HepG2 (cell line): ENCODE measurements at regions not wholly inside any gene's neighbourhood (a gene's known extent, or its start where the extent isn't known, plus 50 kb on each side); places are given as distances from the start of the nearest gene placed in this dataset.
A peak's percentile ranks its signal among the peaks of the same experiment; 100 is the strongest.

Experiments
- ATAC-seq: fragments of 200-7000 bp; cut with Tn5 transposase; 3 replicates; pipeline ENCODE4 v1.9.1; 2020; ENCODE audit warnings: mild to moderate bottlenecking, moderate library complexity
- BruUV-seq: library from RNA; stranded (reverse); fragments of 400-500 nt; replicated peaks from 2 replicates; lab custom pipeline; 2021; lab: Mats Ljungman, UMichigan
- CTCF ChIA-PET: fragments of 300-600 bp; formaldehyde crosslinking; extraction: SDS; loops from one replicate; lab custom pipeline; 2021; ENCODE audit warnings: low total read pairs, inconsistent platforms, low intra/inter-chr PET ratio; lab: Yijun Ruan, JAX
- POLR2A ChIA-PET: fragments of 350-600 bp; sonication (Branson Sonifier 250); formaldehyde crosslinking; loops from one replicate; lab custom pipeline; 2020; ENCODE audit warnings: antibody characterized with exemption, inconsistent platforms; lab: Yijun Ruan, JAX
- DNase-seq: peaks from one replicate; pipeline ENCODE4 v3.0.0-alpha.2; 2015; ENCODE audit warnings: low spot score
- FAIRE-seq: peaks from 3 replicates; lab custom pipeline; 2011; peaks lifted over from hg19 to GRCh38; lab: Jason Lieb, UNC
- H2AFZ ChIP-seq: one replicate; pipeline ENCODE4 v1.6.1; 2011; ENCODE audit warnings: low read length, inconsistent platforms
- H3K27ac ChIP-seq: fragments of 300-600 bp; 3 replicates; pipeline ENCODE4 v1.8.0; 2011; ENCODE audit warnings: mixed run types, mild to moderate bottlenecking, mixed read lengths, low read length, inconsistent platforms; ENCODE audit not compliant: insufficient read depth; ENCODE audit errors: extremely low read length
- H3K27me3 ChIP-seq, 2 experiments: fragments of 200-600 bp in 1 of 2; 2 replicates in 1 of 2; 3 replicates in 1 of 2; pipeline versions ENCODE4 v1.6.0 to v1.8.0; 2011; ENCODE audit warnings: low read length in 2 of 2, mild to moderate bottlenecking in 2 of 2, moderate library complexity in 2 of 2, inconsistent platforms in 1 of 2; ENCODE audit not compliant: insufficient read depth in 2 of 2, control insufficient read depth in 1 of 2
- H3K36me3 ChIP-seq, 2 experiments: fragments of 200-600 bp in 1 of 2; replicated peaks in 1 of 2; 2 replicates in 1 of 2; 3 replicates in 1 of 2; pipeline versions ENCODE4 v1.5.1 to v1.8.0; 2011; ENCODE audit warnings: low read length in 2 of 2, inconsistent platforms in 1 of 2; ENCODE audit not compliant: insufficient read depth in 2 of 2, control insufficient read depth in 1 of 2
- H3K4me1 ChIP-seq: 2 replicates; pipeline ENCODE4 v1.5.1; 2012; ENCODE audit warnings: low read length, inconsistent platforms; ENCODE audit not compliant: insufficient read depth
- H3K4me2 ChIP-seq: 2 replicates; pipeline ENCODE4 v1.6.0; 2011; ENCODE audit warnings: low read depth, low read length, inconsistent platforms
- H3K4me3 ChIP-seq, 3 experiments: fragments of 200-600 bp in 1 of 3; sonication (generic), shearing (Covaris generic) in 1 of 3; replicated peaks in 1 of 3; 2 replicates each; pipeline ENCODE4 v1.5.1; 2011 to 2016; ENCODE audit warnings: low read length in 3 of 3, inconsistent platforms in 2 of 3, low read depth in 2 of 3, mild to moderate bottlenecking in 2 of 3, control low read depth in 1 of 3, mixed read lengths in 1 of 3; ENCODE audit not compliant: insufficient read depth in 1 of 3
- H3K79me2 ChIP-seq: one replicate; pipeline ENCODE4 v1.6.1; 2011; ENCODE audit warnings: low read length, inconsistent platforms; ENCODE audit not compliant: insufficient read depth
- H3K9ac ChIP-seq: 2 replicates; pipeline ENCODE4 v1.6.0; 2011; ENCODE audit warnings: mild to moderate bottlenecking, low read depth, low read length, inconsistent platforms; ENCODE audit not compliant: insufficient read depth
- H3K9me3 ChIP-seq: 2 replicates; pipeline ENCODE4 v1.5.1; 2012; ENCODE audit warnings: mild to moderate bottlenecking, low read length
- H4K20me1 ChIP-seq: 2 replicates; pipeline ENCODE4 v1.6.0; 2011; ENCODE audit warnings: inconsistent platforms, mild to moderate bottlenecking, low read length, moderate library complexity; ENCODE audit not compliant: insufficient read depth
- CEBPB ChIP-seq: IDR thresholded peaks from 2 replicates; pipeline ENCODE4 v1.6.1; 2011; ENCODE audit warnings: low read depth, low read length, improper control_type of control experiment, borderline replicate concordance
- PHF8 ChIP-seq: sonication (generic); formaldehyde crosslinking; IDR thresholded peaks from 2 replicates; pipeline ENCODE4 v1.5.0; 2020; ENCODE audit warnings: missing genetic modification reagents
- POLR2AphosphoS5 ChIP-seq: IDR thresholded peaks from 2 replicates; pipeline ENCODE4 v1.6.1; 2012; ENCODE audit warnings: low read depth, low read length
- ZNF530 ChIP-seq: sonication (generic); formaldehyde crosslinking; IDR thresholded peaks from 2 replicates; pipeline ENCODE4 v1.5.0; 2020; ENCODE audit warnings: low read depth, mild to moderate bottlenecking, missing genetic modification reagents
- WGBS: methylation state at CpG from one replicate; pipeline ENCODE4 v1.1.6; 2017; ENCODE audit warnings: low lambda C conversion rate; 5-methylcytosine and 5-hydroxymethylcytosine counted together
- in situ Hi-C: cut with HindIII; loops from 2 replicates; pipeline ENCODE4 v1.10.0; 2017; ENCODE audit warnings: low pct_unique_long_range_greater_than_20kb; ENCODE audit not compliant: extremely low pct_ligation_motif_present
- intact Hi-C: fragments of 100-400 bp; cut with micrococcal nuclease; formaldehyde crosslinking; loops from one replicate; pipeline ENCODE4 v1.10.0; 2022; ENCODE audit not compliant: unreplicated experiment
- TF ChIP-seq, protein P1 (sequence below), 2 experiments: fragments of 450-650 bp in 1 of 2; sonication (generic) in 1 of 2; formaldehyde crosslinking in 1 of 2; IDR thresholded peaks; 2 replicates each; pipeline versions ENCODE4 v1.6.1 to v1.8.0; 2016 to 2022; ENCODE audit warnings: antibody characterized with exemption in 1 of 2, mild to moderate bottlenecking in 1 of 2, missing genetic modification reagents in 1 of 2

DNA sequence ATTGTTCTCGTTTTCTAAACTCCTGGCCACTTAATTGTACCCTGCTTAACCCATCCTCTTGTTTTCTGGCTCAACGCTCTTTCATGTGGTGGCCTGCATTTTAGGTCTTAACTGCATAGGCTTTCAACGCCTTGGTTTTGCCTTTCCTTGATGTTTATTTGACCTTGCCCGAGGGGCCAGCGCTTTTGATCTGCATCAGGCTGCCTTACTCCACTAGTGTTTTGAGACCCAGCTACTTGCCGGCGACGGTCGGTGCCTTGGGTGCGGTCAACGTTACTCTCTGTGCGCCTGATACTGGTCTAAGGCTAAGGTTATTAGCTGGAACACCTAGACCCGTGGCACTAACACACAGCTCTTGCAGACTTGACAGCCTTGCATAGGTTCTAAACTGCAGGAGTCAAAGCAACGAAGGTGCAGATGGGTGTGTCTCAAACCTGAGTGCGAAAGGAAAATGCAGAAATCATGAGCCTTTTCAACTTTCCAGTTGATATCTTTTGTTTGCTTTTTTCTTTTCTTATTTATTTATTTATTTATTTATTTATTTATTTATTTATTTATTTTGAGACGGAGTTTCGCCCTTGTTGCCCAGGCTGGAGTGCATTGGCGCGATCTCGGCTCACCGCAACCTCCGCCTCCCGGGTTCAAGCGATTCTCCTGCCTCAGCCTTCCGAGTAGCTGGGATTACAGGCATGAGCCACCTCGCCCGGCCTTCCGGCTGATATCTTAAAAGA, 138.8 kb downstream of the HFE start:
- peaks cover 5% of the 10 kb centered on the region for H3K79me2 ChIP-seq
- peaks cover 30% of the 10 kb centered on the region for H3K4me1 ChIP-seq
- FAIRE-seq (no peak), ATAC-seq (no peak)
- no peaks in the 10 kb centered on the region for H3K9me3 ChIP-seq
- 0 out of 2 replicates have a peak overlapping the region, but pooled peaks have one; percentile 80 for H3K4me2 ChIP-seq
- no peak overlapping the region for H3K4me3 ChIP-seq
- H3K9ac ChIP-seq, result no peak overlapping the region
- no peaks in the 10 kb centered on the region; a peak in 1 of 5 replicates for H3K27me3 ChIP-seq
- POLR2A ChIA-PET, result interaction anchor here (0.8 to 3.3 kb wide), 5 partner anchors 9 to 40 kb away, joined by 3 to 16 read pairs (median 4); a partner anchor contains a TSS
- H3K36me3 ChIP-seq, result no peaks in the 10 kb centered on the region; a peak in 1 of 5 replicates
- 0 out of 2 replicates have a peak, but pooled peaks have one; percentile 15 for TF ChIP-seq POLR2AphosphoS5
- no peak for TF ChIP-seq ZNF530
- TF ChIP-seq PHF8 (CRISPR knock-in tag), result 0 out of 2 replicates have a peak, but pooled peaks have one; percentile 13
- TF ChIP-seq, all 625 proteins: peak for 2
- DNase-seq, result no peak
- CTCF ChIA-PET, result no interaction called here
- H3K27ac ChIP-seq, result no peak overlapping the region
- in situ Hi-C loops (no loop called here), intact Hi-C loops (no loop called here)
- no peak overlapping the region for H2AFZ ChIP-seq
- WGBS, result 91% methylated on average over 28 of the region's 28 CpGs
- BruUV-seq, result no TSS peak
- no peaks in the 10 kb centered on the region for H4K20me1 ChIP-seq

DNA sequence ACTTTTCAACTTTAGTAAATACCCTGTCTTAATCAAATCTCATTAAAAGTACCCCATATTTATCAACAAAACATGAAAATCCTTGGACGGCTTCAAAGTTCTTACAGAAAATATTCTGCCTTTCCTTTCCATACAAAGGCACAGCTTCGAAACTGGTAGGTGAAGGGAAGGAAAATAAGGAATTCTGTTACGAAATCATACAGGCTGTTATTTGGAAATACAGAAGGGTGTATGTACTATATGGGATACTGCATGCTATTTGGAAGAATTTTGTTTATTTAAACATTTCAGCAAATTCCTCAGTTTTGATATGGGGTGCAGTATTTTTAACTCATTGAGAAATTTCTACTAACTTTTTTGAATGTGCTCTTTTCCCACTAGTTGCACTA, 138.4 kb upstream of the BTN3A2 start:
- H3K4me1 ChIP-seq, result peaks cover 30% of the 10 kb centered on the region
- no peak overlapping the region for H3K4me2 ChIP-seq
- 84% methylated on average over 3 of the region's 3 CpGs for WGBS
- H4K20me1 ChIP-seq, result no peaks in the 10 kb centered on the region
- in situ Hi-C loops (no loop called here), intact Hi-C loops (no loop called here)
- POLR2A ChIA-PET, result interaction anchor here (0.8 to 1.6 kb wide), 4 partner anchors 8 to 27 kb away, joined by 3 to 5 read pairs (median 4); a partner anchor contains a TSS
- H3K79me2 ChIP-seq, result peaks cover 5% of the 10 kb centered on the region
- H3K4me3 ChIP-seq, result no peak overlapping the region
- H3K27me3 ChIP-seq, result no peaks in the 10 kb centered on the region; a peak in 1 of 5 replicates
- H3K9ac ChIP-seq, result no peak overlapping the region
- FAIRE-seq (no peak), ATAC-seq (no peak), DNase-seq (no peak)
- no TSS peak for BruUV-seq
- H3K9me3 ChIP-seq, result no peaks in the 10 kb centered on the region
- no peaks in the 10 kb centered on the region; a peak in 1 of 5 replicates for H3K36me3 ChIP-seq
- H2AFZ ChIP-seq, result no peak overlapping the region
- H3K27ac ChIP-seq, result no peak overlapping the region
- CTCF ChIA-PET, result no interaction called here
- 0 out of 2 replicates have a peak, but pooled peaks have one; percentile 37 for TF ChIP-seq CEBPB
- TF ChIP-seq, protein P1, sequence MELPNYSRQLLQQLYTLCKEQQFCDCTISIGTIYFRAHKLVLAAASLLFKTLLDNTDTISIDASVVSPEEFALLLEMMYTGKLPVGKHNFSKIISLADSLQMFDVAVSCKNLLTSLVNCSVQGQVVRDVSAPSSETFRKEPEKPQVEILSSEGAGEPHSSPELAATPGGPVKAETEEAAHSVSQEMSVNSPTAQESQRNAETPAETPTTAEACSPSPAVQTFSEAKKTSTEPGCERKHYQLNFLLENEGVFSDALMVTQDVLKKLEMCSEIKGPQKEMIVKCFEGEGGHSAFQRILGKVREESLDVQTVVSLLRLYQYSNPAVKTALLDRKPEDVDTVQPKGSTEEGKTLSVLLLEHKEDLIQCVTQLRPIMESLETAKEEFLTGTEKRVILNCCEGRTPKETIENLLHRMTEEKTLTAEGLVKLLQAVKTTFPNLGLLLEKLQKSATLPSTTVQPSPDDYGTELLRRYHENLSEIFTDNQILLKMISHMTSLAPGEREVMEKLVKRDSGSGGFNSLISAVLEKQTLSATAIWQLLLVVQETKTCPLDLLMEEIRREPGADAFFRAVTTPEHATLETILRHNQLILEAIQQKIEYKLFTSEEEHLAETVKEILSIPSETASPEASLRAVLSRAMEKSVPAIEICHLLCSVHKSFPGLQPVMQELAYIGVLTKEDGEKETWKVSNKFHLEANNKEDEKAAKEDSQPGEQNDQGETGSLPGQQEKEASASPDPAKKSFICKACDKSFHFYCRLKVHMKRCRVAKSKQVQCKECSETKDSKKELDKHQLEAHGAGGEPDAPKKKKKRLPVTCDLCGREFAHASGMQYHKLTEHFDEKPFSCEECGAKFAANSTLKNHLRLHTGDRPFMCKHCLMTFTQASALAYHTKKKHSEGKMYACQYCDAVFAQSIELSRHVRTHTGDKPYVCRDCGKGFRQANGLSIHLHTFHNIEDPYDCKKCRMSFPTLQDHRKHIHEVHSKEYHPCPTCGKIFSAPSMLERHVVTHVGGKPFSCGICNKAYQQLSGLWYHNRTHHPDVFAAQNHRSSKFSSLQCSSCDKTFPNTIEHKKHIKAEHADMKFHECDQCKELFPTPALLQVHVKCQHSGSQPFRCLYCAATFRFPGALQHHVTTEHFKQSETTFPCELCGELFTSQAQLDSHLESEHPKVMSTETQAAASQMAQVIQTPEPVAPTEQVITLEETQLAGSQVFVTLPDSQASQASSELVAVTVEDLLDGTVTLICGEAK (IDR thresholded peaks at IDR 0.05), result no peak
- TF ChIP-seq, protein P1 (CRISPR knock-in tag; IDR thresholded peaks at IDR 0.05), result no peak
- TF ChIP-seq, all 625 proteins: peak for 1
